ENCODE measurements at regions not wholly inside any gene's neighbourhood (a gene's known extent, or its start where the extent isn't known, plus 50 kb on each side); places are given as distances from the start of the nearest gene placed in this dataset.

DNA sequence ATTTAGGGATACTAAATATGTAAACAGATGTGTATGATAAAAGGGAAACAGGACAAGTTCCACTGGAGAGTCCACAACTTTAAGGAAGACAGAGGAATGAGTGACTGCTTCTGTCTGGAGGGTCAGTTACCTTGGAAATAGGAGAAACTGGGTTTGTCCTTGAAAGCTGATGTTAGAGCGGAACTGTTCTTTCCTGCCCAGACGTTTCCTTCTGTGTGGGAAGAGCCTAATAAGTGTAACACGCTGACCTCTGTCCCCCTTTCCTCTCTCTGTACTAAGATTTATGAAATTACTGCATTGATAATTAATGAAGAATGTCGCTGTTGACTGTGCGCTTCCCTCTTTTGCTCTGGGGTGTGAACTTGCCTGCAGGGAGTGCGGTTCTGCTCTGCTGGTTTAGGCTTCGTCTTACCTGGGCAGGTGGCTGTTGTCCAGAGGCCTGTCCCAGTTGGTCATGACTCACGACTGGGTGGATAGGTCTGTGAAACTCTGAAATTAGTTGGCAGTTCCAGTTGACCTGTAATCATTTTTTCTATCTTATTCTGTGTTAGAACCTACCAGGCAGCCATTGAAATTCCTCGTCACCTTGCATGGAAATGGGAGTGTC is 126.8 kb downstream of the MTRR start:
- TF ChIP-seq POLR2A (IDR thresholded peaks at IDR 0.05; ENCODE audit: borderline replicate concordance, extremely low read depth, insufficient read depth, insufficient read length) (no peak), MAX (IDR thresholded peaks at IDR 0.05) (no peak), ZNF274 (IDR thresholded peaks at IDR 0.05; ENCODE audit: low read depth, low read length) (no peak), JUND (IDR thresholded peaks at IDR 0.05) (no peak), YY1 (IDR thresholded peaks at IDR 0.05; ENCODE audit: extremely low read depth, insufficient replicate concordance, low read depth, low read length) (no peak), POLR2AphosphoS5 (IDR thresholded peaks at IDR 0.05; ENCODE audit: low read depth, low read length) (no peak), EZH2 (IDR thresholded peaks at IDR 0.05) (no peak), CEBPB (IDR thresholded peaks at IDR 0.05; ENCODE audit: low read depth) (no peak), ZFX (IDR thresholded peaks at IDR 0.05) (no peak), ELF1 (IDR thresholded peaks at IDR 0.05; ENCODE audit: borderline replicate concordance, low read depth) (no peak), EZH2phosphoT487 (IDR thresholded peaks at IDR 0.05; ENCODE audit: borderline replicate concordance) (no peak)
- TF ChIP-seq, protein P1, sequence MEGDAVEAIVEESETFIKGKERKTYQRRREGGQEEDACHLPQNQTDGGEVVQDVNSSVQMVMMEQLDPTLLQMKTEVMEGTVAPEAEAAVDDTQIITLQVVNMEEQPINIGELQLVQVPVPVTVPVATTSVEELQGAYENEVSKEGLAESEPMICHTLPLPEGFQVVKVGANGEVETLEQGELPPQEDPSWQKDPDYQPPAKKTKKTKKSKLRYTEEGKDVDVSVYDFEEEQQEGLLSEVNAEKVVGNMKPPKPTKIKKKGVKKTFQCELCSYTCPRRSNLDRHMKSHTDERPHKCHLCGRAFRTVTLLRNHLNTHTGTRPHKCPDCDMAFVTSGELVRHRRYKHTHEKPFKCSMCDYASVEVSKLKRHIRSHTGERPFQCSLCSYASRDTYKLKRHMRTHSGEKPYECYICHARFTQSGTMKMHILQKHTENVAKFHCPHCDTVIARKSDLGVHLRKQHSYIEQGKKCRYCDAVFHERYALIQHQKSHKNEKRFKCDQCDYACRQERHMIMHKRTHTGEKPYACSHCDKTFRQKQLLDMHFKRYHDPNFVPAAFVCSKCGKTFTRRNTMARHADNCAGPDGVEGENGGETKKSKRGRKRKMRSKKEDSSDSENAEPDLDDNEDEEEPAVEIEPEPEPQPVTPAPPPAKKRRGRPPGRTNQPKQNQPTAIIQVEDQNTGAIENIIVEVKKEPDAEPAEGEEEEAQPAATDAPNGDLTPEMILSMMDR (IDR thresholded peaks at IDR 0.05 in 2 of 3, conservative IDR thresholded peaks at IDR 0.05 in 1 of 3; ENCODE audit: borderline replicate concordance in 1 of 3, insufficient read depth in 1 of 3, low read depth in 2 of 3, low read length in 2 of 3) = no peak
- TF ChIP-seq, protein P2, sequence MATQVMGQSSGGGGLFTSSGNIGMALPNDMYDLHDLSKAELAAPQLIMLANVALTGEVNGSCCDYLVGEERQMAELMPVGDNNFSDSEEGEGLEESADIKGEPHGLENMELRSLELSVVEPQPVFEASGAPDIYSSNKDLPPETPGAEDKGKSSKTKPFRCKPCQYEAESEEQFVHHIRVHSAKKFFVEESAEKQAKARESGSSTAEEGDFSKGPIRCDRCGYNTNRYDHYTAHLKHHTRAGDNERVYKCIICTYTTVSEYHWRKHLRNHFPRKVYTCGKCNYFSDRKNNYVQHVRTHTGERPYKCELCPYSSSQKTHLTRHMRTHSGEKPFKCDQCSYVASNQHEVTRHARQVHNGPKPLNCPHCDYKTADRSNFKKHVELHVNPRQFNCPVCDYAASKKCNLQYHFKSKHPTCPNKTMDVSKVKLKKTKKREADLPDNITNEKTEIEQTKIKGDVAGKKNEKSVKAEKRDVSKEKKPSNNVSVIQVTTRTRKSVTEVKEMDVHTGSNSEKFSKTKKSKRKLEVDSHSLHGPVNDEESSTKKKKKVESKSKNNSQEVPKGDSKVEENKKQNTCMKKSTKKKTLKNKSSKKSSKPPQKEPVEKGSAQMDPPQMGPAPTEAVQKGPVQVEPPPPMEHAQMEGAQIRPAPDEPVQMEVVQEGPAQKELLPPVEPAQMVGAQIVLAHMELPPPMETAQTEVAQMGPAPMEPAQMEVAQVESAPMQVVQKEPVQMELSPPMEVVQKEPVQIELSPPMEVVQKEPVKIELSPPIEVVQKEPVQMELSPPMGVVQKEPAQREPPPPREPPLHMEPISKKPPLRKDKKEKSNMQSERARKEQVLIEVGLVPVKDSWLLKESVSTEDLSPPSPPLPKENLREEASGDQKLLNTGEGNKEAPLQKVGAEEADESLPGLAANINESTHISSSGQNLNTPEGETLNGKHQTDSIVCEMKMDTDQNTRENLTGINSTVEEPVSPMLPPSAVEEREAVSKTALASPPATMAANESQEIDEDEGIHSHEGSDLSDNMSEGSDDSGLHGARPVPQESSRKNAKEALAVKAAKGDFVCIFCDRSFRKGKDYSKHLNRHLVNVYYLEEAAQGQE (IDR thresholded peaks at IDR 0.05; ENCODE audit: low read depth) = no peak
- TF ChIP-seq, protein P3, sequence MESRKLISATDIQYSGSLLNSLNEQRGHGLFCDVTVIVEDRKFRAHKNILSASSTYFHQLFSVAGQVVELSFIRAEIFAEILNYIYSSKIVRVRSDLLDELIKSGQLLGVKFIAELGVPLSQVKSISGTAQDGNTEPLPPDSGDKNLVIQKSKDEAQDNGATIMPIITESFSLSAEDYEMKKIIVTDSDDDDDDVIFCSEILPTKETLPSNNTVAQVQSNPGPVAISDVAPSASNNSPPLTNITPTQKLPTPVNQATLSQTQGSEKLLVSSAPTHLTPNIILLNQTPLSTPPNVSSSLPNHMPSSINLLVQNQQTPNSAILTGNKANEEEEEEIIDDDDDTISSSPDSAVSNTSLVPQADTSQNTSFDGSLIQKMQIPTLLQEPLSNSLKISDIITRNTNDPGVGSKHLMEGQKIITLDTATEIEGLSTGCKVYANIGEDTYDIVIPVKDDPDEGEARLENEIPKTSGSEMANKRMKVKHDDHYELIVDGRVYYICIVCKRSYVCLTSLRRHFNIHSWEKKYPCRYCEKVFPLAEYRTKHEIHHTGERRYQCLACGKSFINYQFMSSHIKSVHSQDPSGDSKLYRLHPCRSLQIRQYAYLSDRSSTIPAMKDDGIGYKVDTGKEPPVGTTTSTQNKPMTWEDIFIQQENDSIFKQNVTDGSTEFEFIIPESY (IDR thresholded peaks at IDR 0.05; ENCODE audit: extremely low read depth, insufficient replicate concordance, low read length) = no peak
